ENCODE measurements at regions not wholly inside any gene's neighbourhood (a gene's known extent, or its start where the extent isn't known, plus 50 kb on each side); places are given as distances from the start of the nearest gene placed in this dataset.

DNA sequence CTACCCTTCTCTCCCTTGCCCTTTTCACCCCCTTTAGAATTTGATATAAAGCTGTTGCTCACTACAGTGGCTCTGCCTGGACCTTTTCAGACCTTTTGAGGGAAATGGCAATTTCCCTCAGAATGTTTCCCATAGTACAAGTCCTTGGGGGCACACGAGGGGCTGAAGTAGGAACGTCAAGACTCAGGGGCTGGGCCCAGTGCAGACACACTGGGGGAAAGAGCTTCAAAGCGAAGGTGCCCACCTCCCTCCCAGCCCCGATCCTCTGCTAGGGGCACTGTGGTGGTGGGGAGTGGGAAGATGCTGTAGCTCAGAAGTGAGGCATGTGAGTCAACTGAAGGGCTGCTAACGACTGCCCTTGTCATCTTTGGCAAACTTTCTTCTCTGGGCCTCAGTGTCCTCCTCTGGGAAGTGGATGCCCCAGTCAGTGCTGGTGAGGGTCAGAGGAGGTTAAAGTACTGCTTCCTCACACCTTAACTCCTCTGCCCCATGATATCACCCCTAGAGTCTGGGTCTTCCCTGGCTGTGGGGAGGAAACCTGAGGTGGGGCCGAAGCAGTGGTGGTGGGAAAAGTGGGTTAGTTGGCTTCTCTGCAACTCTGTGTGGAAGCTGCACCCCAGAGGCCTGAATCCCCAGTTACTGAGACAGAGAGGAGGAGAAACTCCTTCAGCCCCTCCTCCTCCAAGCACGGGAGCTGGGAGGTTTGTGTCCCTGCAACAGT, 425.3 kb upstream of the B3GAT1 start:
- TF ChIP-seq CTCF (IDR thresholded peaks at IDR 0.05; ENCODE audit: low read depth, low read length): no peak

DNA sequence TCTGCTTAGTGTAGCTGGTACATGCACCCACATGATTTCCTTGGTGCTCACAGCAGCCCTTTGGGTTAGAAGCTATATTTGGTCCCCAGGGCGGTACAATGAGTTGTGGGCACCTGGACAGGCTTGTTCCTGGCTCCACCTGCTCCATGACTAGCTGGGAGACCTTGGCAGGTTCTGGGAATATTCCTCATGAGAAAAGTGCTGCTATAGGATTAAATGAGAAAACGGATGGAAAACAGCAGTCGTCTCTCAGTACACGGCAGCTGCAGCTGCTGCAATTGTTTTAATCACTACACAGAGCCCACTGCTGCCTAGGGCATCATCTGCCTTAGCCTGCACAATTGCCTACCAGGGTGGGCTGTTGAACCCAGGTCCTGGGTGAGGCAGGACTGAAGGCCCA, 424.5 kb upstream of the B3GAT1 start:
- no peak for TF ChIP-seq CTCF (IDR thresholded peaks at IDR 0.05; ENCODE audit: low read depth, low read length)
- H3K4me3 ChIP-seq (ENCODE audit: low read depth, low read length): no peak overlapping the region

More for the DNA sequence above, 425.3 kb upstream of the B3GAT1 start:
- H3K4me3 ChIP-seq (ENCODE audit: low read depth, low read length): no peak overlapping the region

DNA sequence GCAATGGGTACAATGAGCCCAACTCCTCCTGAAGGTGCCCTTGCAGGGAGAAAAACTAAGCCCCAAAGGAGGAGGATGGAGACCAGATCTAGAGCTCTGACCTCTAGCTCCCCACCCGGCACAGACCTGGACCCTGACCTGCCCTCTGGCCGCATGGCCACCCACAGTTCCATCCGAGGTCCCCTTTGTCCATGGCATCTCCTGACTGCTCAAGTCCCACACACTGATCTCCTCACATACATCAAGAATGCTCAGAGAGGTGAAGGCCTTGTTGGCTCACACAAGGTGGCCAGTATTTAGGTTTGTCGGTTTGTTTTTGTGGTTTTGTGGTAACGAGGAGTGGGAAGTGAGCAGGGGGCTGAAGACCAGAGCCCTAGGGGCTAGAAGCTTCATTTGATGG, 423.5 kb upstream of the B3GAT1 start:
- no peak for TF ChIP-seq CTCF (IDR thresholded peaks at IDR 0.05; ENCODE audit: low read depth, low read length)
- H3K4me3 ChIP-seq (ENCODE audit: low read depth, low read length): no peak overlapping the region

DNA sequence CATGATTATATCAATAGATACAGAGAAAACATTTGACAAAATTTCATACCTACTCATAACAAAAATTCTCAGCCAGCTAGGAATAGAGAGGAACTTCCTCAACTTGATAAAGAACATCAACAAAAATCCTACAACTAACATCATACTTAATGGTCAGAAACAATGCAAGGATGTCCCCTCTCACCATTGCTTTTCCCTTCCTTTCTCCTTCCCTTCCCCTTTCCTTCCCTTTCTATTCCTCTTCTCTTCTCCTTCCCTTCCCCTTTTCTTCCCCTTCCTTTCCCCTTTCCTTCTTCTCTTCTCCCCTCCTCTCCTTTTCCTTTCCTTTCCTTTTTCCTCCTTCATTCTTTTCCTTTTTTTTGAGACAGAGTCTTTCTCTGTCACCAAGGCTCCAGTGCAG, 418.3 kb upstream of the B3GAT1 start:
- no peak overlapping the region for H3K4me3 ChIP-seq (ENCODE audit: low read depth, low read length)
- TF ChIP-seq CTCF (IDR thresholded peaks at IDR 0.05; ENCODE audit: low read depth, low read length): no peak

- TF ChIP-seq CTCF (IDR thresholded peaks at IDR 0.05; ENCODE audit: low read depth, low read length): no peak
These were observed 411.9 kb upstream of the B3GAT1 start for GRCh38 chr11:134823970-134824369.

GRCh38 chr11:134822897-134823296, 410.9 kb upstream of the B3GAT1 start:
- TF ChIP-seq CTCF (IDR thresholded peaks at IDR 0.05; ENCODE audit: low read depth, low read length): no peak
- H3K4me3 ChIP-seq (ENCODE audit: low read depth, low read length): no peak overlapping the region

More at GRCh38 chr11:134823970-134824369, 411.9 kb upstream of the B3GAT1 start:
- no peak overlapping the region for H3K4me3 ChIP-seq (ENCODE audit: low read depth, low read length)

GRCh38 chr11:134821422-134821821, 409.4 kb upstream of the B3GAT1 start:
- H3K4me3 ChIP-seq (ENCODE audit: low read depth, low read length): no peak overlapping the region
- TF ChIP-seq CTCF (IDR thresholded peaks at IDR 0.05; ENCODE audit: low read depth, low read length): no peak
